ENCODE measurements at regions not wholly inside any gene's neighbourhood (a gene's known extent, or its start where the extent isn't known, plus 50 kb on each side); places are given as distances from the start of the nearest gene placed in this dataset.
"Not testable (repeated sequence)": the region's sequence is repeated elsewhere in the genome, so short reads cannot be mapped to it uniquely, and the experiment has no call there.

GRCh38 chr9:136602193-136602885 lies 56.5 kb upstream of the NOTCH1 start:
- WGBS (ENCODE audit: insufficient coverage) = 48% methylated on average over 21 of the region's 28 CpGs
- POLR2A ChIA-PET = no interaction called here
- peaks cover 6 to 10% of the 10 kb centered on the region in 2 donors for H3K4me1 ChIP-seq (ENCODE audit: control insufficient read depth in 2 of 2, insufficient read depth in 2 of 2, low read length in 2 of 2)
- DNase-seq (no peak), ATAC-seq (ENCODE audit: low read depth) (no peak)
- no peaks in the 10 kb centered on the region for H3K36me3 ChIP-seq (replicated peaks in 1 of 2; ENCODE audit: control extremely low read depth in 1 of 2, control insufficient read depth in 1 of 2, extremely low read depth in 1 of 2, insufficient read depth in 2 of 2, low read length in 1 of 2)
- no peaks in the 10 kb centered on the region for H4K20me1 ChIP-seq (ENCODE audit: control insufficient read depth, insufficient read depth, low read length, poor library complexity, severe bottlenecking)
- no peaks in the 10 kb centered on the region for H3K79me2 ChIP-seq (ENCODE audit: control insufficient read depth, insufficient read depth, low read length)
- H3K27ac ChIP-seq (ENCODE audit: low read length in 2 of 2) = no peak overlapping the region
- no peak overlapping the region for H3K4me3 ChIP-seq (ENCODE audit: control extremely low read depth in 1 of 5, extremely low read depth in 1 of 5, insufficient read depth in 1 of 5, low read depth in 2 of 5, low read length in 4 of 5)
- H3K9me3 Mint-ChIP-seq (ENCODE audit: insufficient read depth) = no peaks in the 10 kb centered on the region
- peaks cover 3% of the 10 kb centered on the region for H3K4me1 Mint-ChIP-seq
- H3K27me3 Mint-ChIP-seq = peaks cover 5% of the 10 kb centered on the region
- intact Hi-C loops (cut with micrococcal nuclease) = no loop called here
- CTCF ChIA-PET = no interaction called here
- no peak overlapping the region for H3K4me3 Mint-ChIP-seq
- no peak overlapping the region for H2AFZ ChIP-seq (ENCODE audit: insufficient read depth, low read depth, low read length, poor library complexity, severe bottlenecking)
- H3K4me2 ChIP-seq (replicated peaks; ENCODE audit: low read depth, low read length, poor library complexity, severe bottlenecking) = no peak overlapping the region
- H3K27me3 ChIP-seq (replicated peaks in 1 of 4; ENCODE audit: control extremely low read depth in 1 of 4, control insufficient read depth in 3 of 4, insufficient read depth in 4 of 4, low read length in 3 of 4) = peaks cover 0 to 40% (median 6%) of the 10 kb centered on the region in 4 experiments
- no peak overlapping the region for H3K27ac Mint-ChIP-seq
- no peak overlapping the region for H3K9ac ChIP-seq (ENCODE audit: low read length)
- H3K9me3 ChIP-seq (ENCODE audit: control extremely low read depth in 1 of 3, control insufficient read depth in 2 of 3, insufficient read depth in 1 of 3, low read length in 2 of 3) = peaks cover 0 to 15% (median 0%) of the 10 kb centered on the region in 3 donors
- TF ChIP-seq CTCF (IDR thresholded peaks at IDR 0.05) = no peak
- no peak for TF ChIP-seq EZH2 (IDR thresholded peaks at IDR 0.05; ENCODE audit: borderline replicate concordance, insufficient read depth, low read depth, low read length, poor library complexity, severe bottlenecking)

GRCh38 chr9:136601250-136601973 lies 55.6 kb upstream of the NOTCH1 start:
- H3K36me3 ChIP-seq (replicated peaks in 1 of 2; ENCODE audit: control extremely low read depth in 1 of 2, control insufficient read depth in 1 of 2, extremely low read depth in 1 of 2, insufficient read depth in 2 of 2, low read length in 1 of 2); H3K4me2 ChIP-seq (replicated peaks; ENCODE audit: low read depth, low read length, poor library complexity, severe bottlenecking); H3K9me3 Mint-ChIP-seq (ENCODE audit: insufficient read depth); H3K27ac Mint-ChIP-seq; POLR2A ChIA-PET; CTCF ChIA-PET; H3K27me3 Mint-ChIP-seq; H4K20me1 ChIP-seq (ENCODE audit: control insufficient read depth, insufficient read depth, low read length, poor library complexity, severe bottlenecking); H3K27ac ChIP-seq (ENCODE audit: low read length in 2 of 2); DNase-seq; H2AFZ ChIP-seq (ENCODE audit: insufficient read depth, low read depth, low read length, poor library complexity, severe bottlenecking); H3K4me3 ChIP-seq (ENCODE audit: control extremely low read depth in 1 of 5, extremely low read depth in 1 of 5, insufficient read depth in 1 of 5, low read depth in 2 of 5, low read length in 4 of 5); ATAC-seq (ENCODE audit: low read depth); H3K4me3 Mint-ChIP-seq; H3K4me1 Mint-ChIP-seq; intact Hi-C loops (cut with micrococcal nuclease); H3K9ac ChIP-seq (ENCODE audit: low read length); H3K79me2 ChIP-seq (ENCODE audit: control insufficient read depth, insufficient read depth, low read length): not testable (repeated sequence)
- WGBS (ENCODE audit: insufficient coverage) = 84% methylated on average over 29 of the region's 31 CpGs
- Histone ChIP-seq H3K4me1 (ENCODE audit: control insufficient read depth in 2 of 2, insufficient read depth in 2 of 2, low read length in 2 of 2) (peaks cover 6 to 10% of the 10 kb centered on the region in 2 donors), H3K9me3 (ENCODE audit: control extremely low read depth in 1 of 3, control insufficient read depth in 2 of 3, insufficient read depth in 1 of 3, low read length in 2 of 3) (peaks cover 0 to 15% (median 0%) of the 10 kb centered on the region in 3 donors), H3K27me3 (replicated peaks in 1 of 4; ENCODE audit: control extremely low read depth in 1 of 4, control insufficient read depth in 3 of 4, insufficient read depth in 4 of 4, low read length in 3 of 4) (peaks cover 0 to 45% (median 7%) of the 10 kb centered on the region in 4 experiments)

Measured in B cell (primary cell).